ENCODE measurements at regions not wholly inside any gene's neighbourhood (a gene's known extent, or its start where the extent isn't known, plus 50 kb on each side); places are given as distances from the start of the nearest gene placed in this dataset.

GRCh38 chr14:53875324-53875897 is 81.2 kb downstream of the BMP4 start:
- Mint-ChIP-seq H3K9me3 (no peaks in the 10 kb centered on the region), H3K27me3 (no peaks in the 10 kb centered on the region), H3K27ac (no peak overlapping the region), H3K36me3 (ENCODE audit: low read depth) (no peaks in the 10 kb centered on the region), H3K4me3 (no peak overlapping the region), H3K4me1 (no peaks in the 10 kb centered on the region)
- no peak for DNase-seq
- intact Hi-C loops (cut with micrococcal nuclease) = no loop called here

GRCh38 chr14:53874704-53875103 is 81.9 kb downstream of the BMP4 start:
- no peak overlapping the region for H3K27ac Mint-ChIP-seq
- no peaks in the 10 kb centered on the region for H3K36me3 Mint-ChIP-seq (ENCODE audit: low read depth)
- no peak for DNase-seq
- H3K4me3 Mint-ChIP-seq = no peak overlapping the region
- no peaks in the 10 kb centered on the region for H3K27me3 Mint-ChIP-seq
- intact Hi-C loops (cut with micrococcal nuclease) = no loop called here
- H3K9me3 Mint-ChIP-seq = no peaks in the 10 kb centered on the region
- no peaks in the 10 kb centered on the region for H3K4me1 Mint-ChIP-seq

GRCh38 chr14:53872681-53873089 is 83.9 kb downstream of the BMP4 start:
- Mint-ChIP-seq H3K9me3 (no peaks in the 10 kb centered on the region), H3K27ac (no peak overlapping the region), H3K27me3 (no peaks in the 10 kb centered on the region), H3K4me1 (no peaks in the 10 kb centered on the region), H3K4me3 (no peak overlapping the region), H3K36me3 (ENCODE audit: low read depth) (no peaks in the 10 kb centered on the region)
- intact Hi-C loops (cut with micrococcal nuclease) = no loop called here
- DNase-seq = no peak

- Mint-ChIP-seq H3K4me1 (no peaks in the 10 kb centered on the region), H3K9me3 (no peaks in the 10 kb centered on the region), H3K27ac (no peak overlapping the region), H3K36me3 (ENCODE audit: low read depth) (no peaks in the 10 kb centered on the region), H3K4me3 (no peak overlapping the region), H3K27me3 (no peaks in the 10 kb centered on the region)
- DNase-seq = no peak
- intact Hi-C loops (cut with micrococcal nuclease) = no loop called here
Measured at GRCh38 chr14:53871951-53872350, 84.7 kb downstream of the BMP4 start.

GRCh38 chr14:53871011-53871410 is 85.6 kb downstream of the BMP4 start:
- Mint-ChIP-seq H3K4me1 (no peaks in the 10 kb centered on the region), H3K27ac (no peak overlapping the region), H3K9me3 (no peaks in the 10 kb centered on the region), H3K27me3 (no peaks in the 10 kb centered on the region), H3K4me3 (no peak overlapping the region), H3K36me3 (ENCODE audit: low read depth) (no peaks in the 10 kb centered on the region)
- DNase-seq = no peak
- intact Hi-C loops (cut with micrococcal nuclease) = no loop called here

GRCh38 chr14:53865711-53866110 is 90.9 kb downstream of the BMP4 start:
- no peak for DNase-seq
- Mint-ChIP-seq H3K27ac (no peak overlapping the region), H3K36me3 (ENCODE audit: low read depth) (no peaks in the 10 kb centered on the region), H3K27me3 (no peaks in the 10 kb centered on the region), H3K4me1 (no peaks in the 10 kb centered on the region), H3K9me3 (no peaks in the 10 kb centered on the region), H3K4me3 (no peak overlapping the region)
- intact Hi-C loops (cut with micrococcal nuclease) = no loop called here

- no peak overlapping the region for H3K27ac Mint-ChIP-seq
- H3K36me3 Mint-ChIP-seq (ENCODE audit: low read depth) = no peaks in the 10 kb centered on the region
- no peak for DNase-seq
- H3K4me3 Mint-ChIP-seq = no peak overlapping the region
- no peaks in the 10 kb centered on the region for H3K9me3 Mint-ChIP-seq
- intact Hi-C loops (cut with micrococcal nuclease) = no loop called here
- no peaks in the 10 kb centered on the region for H3K27me3 Mint-ChIP-seq
- H3K4me1 Mint-ChIP-seq = no peaks in the 10 kb centered on the region
Measured at GRCh38 chr14:53861781-53862180, 94.8 kb downstream of the BMP4 start.

- no peaks in the 10 kb centered on the region for H3K4me1 Mint-ChIP-seq
- intact Hi-C loops (cut with micrococcal nuclease) = no loop called here
- no peaks in the 10 kb centered on the region for H3K36me3 Mint-ChIP-seq (ENCODE audit: low read depth)
- H3K4me3 Mint-ChIP-seq = no peak overlapping the region
- no peak overlapping the region for H3K27ac Mint-ChIP-seq
- H3K27me3 Mint-ChIP-seq = no peaks in the 10 kb centered on the region
- H3K9me3 Mint-ChIP-seq = no peaks in the 10 kb centered on the region
- DNase-seq = no peak
Measured at GRCh38 chr14:53858345-53858684, 98.3 kb downstream of the BMP4 start.

- no peaks in the 10 kb centered on the region for H3K9me3 Mint-ChIP-seq
- intact Hi-C loops (cut with micrococcal nuclease) = no loop called here
- H3K27ac Mint-ChIP-seq = no peak overlapping the region
- H3K36me3 Mint-ChIP-seq (ENCODE audit: low read depth) = no peaks in the 10 kb centered on the region
- DNase-seq = no peak
- H3K27me3 Mint-ChIP-seq = no peaks in the 10 kb centered on the region
- no peak overlapping the region for H3K4me3 Mint-ChIP-seq
- H3K4me1 Mint-ChIP-seq = no peaks in the 10 kb centered on the region
Measured at GRCh38 chr14:53857625-53858344, 98.8 kb downstream of the BMP4 start.

GRCh38 chr14:53855574-53855973 is 101.1 kb downstream of the BMP4 start:
- H3K9me3 Mint-ChIP-seq = no peaks in the 10 kb centered on the region

GRCh38 chr14:53855127-53855526 is 101.5 kb downstream of the BMP4 start:
- no peak for DNase-seq
- Mint-ChIP-seq H3K4me3 (no peak overlapping the region), H3K9me3 (no peaks in the 10 kb centered on the region), H3K27me3 (no peaks in the 10 kb centered on the region), H3K36me3 (ENCODE audit: low read depth) (no peaks in the 10 kb centered on the region), H3K4me1 (no peaks in the 10 kb centered on the region), H3K27ac (no peak overlapping the region)
- intact Hi-C loops (cut with micrococcal nuclease) = no loop called here

More at GRCh38 chr14:53855574-53855973, 101.1 kb downstream of the BMP4 start:
- DNase-seq = no peak
- intact Hi-C loops (cut with micrococcal nuclease) = no loop called here
- Mint-ChIP-seq H3K27ac (no peak overlapping the region), H3K4me3 (no peak overlapping the region), H3K27me3 (no peaks in the 10 kb centered on the region), H3K36me3 (ENCODE audit: low read depth) (no peaks in the 10 kb centered on the region), H3K4me1 (no peaks in the 10 kb centered on the region)

GRCh38 chr14:53851394-53852090 is 105.1 kb downstream of the BMP4 start:
- Mint-ChIP-seq H3K9me3 (no peaks in the 10 kb centered on the region), H3K27me3 (no peaks in the 10 kb centered on the region), H3K4me1 (no peaks in the 10 kb centered on the region), H3K36me3 (ENCODE audit: low read depth) (no peaks in the 10 kb centered on the region), H3K27ac (no peak overlapping the region), H3K4me3 (no peak overlapping the region)
- intact Hi-C loops (cut with micrococcal nuclease) = no loop called here
- no peak for DNase-seq

- no peaks in the 10 kb centered on the region for H3K9me3 Mint-ChIP-seq
- intact Hi-C loops (cut with micrococcal nuclease) = no loop called here
- no peaks in the 10 kb centered on the region for H3K36me3 Mint-ChIP-seq (ENCODE audit: low read depth)
- no peak overlapping the region for H3K27ac Mint-ChIP-seq
- DNase-seq = no peak
- no peak overlapping the region for H3K4me3 Mint-ChIP-seq
- no peaks in the 10 kb centered on the region for H3K4me1 Mint-ChIP-seq
- no peaks in the 10 kb centered on the region for H3K27me3 Mint-ChIP-seq
Measured at GRCh38 chr14:53850714-53851296, 105.8 kb downstream of the BMP4 start.

- no peaks in the 10 kb centered on the region for H3K9me3 Mint-ChIP-seq
- no peak overlapping the region for H3K27ac Mint-ChIP-seq
- no peak for DNase-seq
- no peaks in the 10 kb centered on the region for H3K4me1 Mint-ChIP-seq
- intact Hi-C loops (cut with micrococcal nuclease) = no loop called here
- no peak overlapping the region for H3K4me3 Mint-ChIP-seq
- H3K36me3 Mint-ChIP-seq (ENCODE audit: low read depth) = no peaks in the 10 kb centered on the region
- H3K27me3 Mint-ChIP-seq = no peaks in the 10 kb centered on the region
Measured at GRCh38 chr14:53849549-53849948, 107.1 kb downstream of the BMP4 start.
